GM18868 (cell line): ENCODE measurements at regions not wholly inside any gene's neighbourhood (a gene's known extent, or its start where the extent isn't known, plus 50 kb on each side); places are given as distances from the start of the nearest gene placed in this dataset.
A peak's percentile ranks its signal among the peaks of the same experiment; 100 is the strongest.
"Not testable (repeated sequence)": the region's sequence is repeated elsewhere in the genome, so short reads cannot be mapped to it uniquely, and the experiment has no call there.

Source experiments
- ATAC-seq: cut with Tn5 transposase; IDR thresholded peaks from one replicate; pipeline ENCODE4 v1.9.1; 2021; ENCODE audit warnings: mild to moderate bottlenecking, moderate library complexity; ENCODE audit not compliant: unreplicated experiment

DNA sequence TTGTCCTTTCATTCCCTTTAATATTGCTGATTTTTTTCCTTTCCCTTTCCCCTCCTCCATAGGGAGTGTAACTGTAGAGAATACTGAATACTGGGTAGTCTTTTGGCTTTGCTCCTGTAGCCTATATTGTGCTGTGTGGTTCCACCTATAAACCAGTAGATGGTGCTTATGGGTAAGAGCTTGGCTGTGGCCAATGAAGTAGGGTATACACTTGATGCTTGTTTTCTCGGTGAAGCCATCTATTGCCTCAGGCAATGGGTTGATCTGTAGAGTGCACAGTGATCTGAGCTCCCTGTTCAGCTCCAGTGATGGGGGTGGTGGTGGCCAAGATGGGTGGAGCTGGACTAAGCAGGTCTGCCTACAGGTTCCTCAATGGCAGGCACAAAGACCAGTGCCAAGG lies 203.3 kb upstream of the IMPG1 start:
- ATAC-seq: peak; percentile 63

DNA sequence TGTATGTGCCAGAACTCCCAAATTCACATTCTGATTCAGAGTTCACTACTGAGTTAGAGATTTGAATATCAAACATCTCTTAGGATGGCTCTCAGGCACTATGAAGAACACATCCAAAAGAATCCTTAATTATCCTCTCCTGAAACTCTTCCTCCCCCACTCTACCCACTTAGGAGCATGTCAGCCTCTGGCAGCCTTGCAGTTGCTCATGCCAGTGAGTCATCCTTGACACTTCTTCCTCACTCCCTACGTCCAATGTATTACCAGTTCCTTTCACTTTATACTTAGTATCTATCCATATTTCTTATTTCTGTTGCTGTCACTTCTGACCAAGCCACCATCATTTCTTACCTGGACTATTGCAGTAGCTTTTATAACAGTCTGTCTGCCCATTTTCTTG lies 192.0 kb upstream of the IMPG1 start:
- ATAC-seq: no peak

DNA sequence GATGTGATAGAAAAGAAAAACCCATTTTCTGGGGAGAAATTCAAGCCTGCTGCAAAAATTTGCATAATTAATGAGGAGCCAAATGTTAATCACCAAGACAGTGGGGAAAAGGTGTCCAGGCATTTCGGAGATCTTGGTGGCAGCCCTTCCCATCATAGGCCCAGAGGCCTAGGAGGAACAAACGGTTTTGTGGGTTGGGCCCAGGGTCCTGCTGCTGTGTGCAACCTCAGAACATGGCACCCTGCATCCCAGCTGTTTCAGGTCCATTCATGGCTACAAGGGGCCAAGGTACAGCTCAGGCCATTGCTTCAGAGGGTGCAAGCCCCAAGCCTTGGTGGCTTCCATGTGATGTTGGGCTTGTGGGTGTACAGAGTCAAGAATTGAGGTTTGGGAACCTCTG lies 189.8 kb upstream of the IMPG1 start:
- no peak for ATAC-seq

DNA sequence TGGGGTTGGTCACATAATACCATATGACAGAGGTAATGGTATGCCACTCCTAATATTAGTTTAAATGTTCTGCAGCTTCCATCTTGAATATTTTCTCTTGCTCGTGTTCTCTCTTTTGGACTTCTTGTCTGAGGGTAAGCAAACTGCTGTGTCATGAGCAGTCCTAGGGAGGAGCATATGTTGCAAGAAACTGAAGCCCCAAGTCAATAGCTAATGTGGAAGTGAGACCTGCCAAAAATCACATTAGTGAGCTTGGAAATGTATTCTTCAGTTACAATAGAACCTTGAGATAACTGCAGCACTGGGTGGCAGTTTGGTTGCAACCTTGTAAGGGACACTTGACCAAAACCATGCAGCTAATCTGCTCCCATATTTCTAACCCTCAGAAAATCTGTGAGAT lies 178.2 kb upstream of the IMPG1 start:
- ATAC-seq: no peak

DNA sequence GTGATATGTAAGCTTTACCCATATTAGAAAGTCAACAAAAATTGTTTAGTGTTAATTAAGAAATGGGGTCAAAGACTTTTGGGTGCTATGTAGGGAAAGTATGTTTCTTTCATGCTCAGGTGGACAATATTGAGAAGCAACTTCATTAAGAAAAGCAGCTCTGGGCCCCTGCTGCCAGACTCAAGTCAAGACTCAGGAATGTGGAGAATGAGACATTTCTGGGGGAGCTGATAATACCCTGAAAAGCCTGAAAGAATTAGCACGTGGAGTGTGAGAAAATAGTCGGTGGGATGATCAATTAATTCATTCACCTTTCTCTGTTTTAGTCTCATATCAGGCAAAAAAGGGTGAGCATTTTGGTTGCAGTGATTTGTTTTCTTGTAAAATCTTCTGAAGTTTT lies 175.1 kb upstream of the IMPG1 start:
- no peak for ATAC-seq

DNA sequence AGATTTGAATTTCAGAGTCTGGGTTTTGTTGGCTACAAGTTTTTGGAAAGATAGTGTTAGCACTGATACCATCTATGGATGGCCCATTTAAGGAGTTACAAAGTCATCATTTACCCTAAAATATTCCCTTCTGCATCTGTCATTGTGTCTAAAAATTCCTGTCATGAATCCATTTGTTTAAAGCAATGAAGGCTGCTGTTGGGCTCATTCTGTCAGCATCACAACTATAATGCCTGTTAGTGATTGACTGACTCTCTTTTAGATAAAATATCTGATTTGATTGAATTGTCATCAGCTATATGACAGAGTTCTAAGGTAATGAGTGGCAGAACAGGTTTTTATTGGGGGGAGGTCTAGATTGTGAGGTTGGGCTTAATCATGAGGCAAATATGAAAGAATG lies 167.6 kb upstream of the IMPG1 start:
- no peak for ATAC-seq

DNA sequence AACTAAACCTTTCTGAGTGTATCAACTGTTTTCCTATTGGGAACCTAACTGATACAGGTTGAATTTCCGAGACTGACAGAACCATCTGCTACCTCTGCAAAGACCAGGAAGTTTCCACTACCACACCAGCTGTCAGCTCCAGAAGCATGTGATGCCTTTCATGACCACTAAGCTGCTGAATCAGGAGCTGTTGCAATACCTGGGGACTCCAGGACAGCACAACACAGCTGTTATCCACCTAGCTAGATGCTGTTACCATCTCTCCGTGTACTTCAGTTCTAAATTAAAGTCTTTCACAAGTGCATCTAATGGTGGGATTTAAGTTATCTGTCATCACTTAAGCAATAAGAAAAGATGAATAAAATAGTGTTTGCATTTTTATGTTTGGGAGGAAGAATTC lies 158.2 kb upstream of the IMPG1 start:
- peak; percentile 42 for ATAC-seq

DNA sequence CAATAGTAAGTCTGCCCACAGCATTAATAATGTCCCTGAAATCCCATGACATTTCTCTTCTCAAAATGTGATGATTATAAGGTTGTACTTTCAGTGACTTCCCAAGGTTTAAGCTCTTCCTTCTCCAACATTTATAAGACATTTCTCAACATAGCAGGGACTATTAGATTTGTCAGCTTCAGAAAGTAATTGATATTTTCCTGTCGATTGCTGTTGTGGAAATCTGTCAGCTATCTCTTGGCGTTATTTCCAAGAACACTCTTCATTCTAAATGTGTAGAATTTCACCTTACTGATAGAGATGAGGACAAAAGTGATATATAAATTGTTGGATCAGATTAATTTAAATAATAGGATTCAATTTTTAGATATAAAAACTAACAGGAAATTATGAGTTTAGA lies 149.7 kb upstream of the IMPG1 start:
- ATAC-seq: no peak

DNA sequence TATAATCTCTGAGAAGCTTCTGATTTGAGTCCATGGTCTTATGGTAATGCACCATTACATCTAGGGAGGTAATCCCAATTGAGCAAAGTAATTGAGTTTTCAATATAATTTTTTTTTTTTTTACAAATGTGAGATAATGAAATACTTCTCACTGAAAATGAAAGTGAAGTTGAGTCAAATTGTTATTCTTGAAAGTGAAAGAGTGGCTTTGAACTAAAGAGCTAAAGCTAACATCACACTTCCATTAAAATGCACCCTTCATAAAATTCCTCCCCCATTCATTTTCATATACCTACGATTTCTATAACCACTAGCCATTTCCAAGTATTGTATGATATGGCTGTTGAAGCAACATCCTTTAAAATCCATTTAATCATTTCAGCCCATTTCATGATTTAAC lies 149.1 kb upstream of the IMPG1 start:
- no peak for ATAC-seq

DNA sequence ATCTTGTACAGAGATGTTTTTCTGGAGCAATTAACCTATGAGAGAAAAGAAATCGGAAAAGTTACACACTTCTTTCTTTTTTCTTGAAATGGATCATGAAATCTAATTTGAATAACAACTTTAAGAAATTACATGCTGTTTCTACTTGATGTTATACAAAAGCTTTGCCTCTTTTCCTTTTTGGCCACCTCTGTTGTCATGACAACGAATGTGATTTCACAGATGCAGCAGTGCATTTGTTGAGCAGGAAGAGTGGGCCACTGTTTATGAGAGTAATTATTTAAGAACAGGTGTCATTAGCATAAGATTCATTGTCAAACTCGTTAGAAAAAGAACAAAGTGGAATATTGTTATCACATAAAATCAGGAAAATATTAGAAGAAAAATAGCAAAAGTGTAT lies 148.3 kb upstream of the IMPG1 start:
- no peak for ATAC-seq

DNA sequence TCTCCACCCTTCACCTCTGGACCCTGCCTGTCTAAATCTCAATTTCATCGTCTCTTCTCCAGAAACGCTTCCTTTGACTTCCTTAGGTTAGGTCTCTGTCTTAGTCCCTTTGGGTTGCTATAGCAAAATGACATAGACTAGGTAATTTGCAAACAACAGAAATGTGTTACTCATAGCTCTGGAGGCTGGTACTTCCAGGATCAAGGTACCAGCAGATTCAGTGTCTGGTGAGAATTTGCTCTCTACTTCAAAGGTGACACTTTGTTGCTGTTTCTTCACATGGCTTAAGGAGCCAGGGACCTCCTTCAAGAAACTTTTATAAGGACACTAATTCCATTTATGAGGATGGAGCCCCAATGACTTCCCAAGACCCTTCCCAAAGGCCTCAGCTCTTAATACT lies 145.1 kb upstream of the IMPG1 start:
- ATAC-seq: no peak

DNA sequence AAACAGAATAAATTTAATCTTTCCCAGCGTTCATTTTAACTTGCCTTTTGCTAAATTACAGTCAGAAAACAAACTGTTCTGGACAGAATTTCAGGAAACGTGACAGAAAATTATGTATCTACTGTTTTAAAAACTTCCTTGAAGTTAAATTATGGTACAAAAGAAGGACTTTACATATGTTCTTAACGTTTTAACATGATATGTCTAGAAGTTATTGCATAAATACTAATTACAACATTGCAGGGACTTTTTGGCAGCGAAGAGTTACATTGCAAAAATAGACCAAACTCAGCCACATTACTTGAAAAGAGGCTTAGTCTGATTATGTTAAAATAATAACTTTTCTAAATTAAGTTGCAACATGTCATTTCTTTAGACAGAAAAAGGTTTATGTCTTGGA lies 142.1 kb upstream of the IMPG1 start:
- no peak for ATAC-seq

DNA sequence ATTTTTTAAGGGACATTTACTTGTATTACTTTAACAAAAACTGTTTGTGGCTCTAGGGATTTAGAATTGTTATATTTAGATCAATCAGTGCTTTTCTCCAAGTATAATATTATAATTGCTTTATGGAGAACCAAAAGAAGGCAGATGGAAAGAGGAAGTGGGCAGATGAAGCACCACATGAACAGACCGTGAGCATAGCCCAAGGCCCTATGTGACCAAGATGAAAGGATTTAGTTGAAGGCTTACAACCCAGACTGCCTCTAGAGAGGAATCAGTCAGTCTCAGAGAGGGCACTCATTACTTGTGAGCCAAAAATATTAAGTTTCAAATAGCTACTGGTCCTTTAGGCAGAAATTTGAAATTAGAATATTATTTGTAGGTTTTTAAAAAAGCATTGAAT lies 102.3 kb upstream of the IMPG1 start:
- no peak for ATAC-seq

DNA sequence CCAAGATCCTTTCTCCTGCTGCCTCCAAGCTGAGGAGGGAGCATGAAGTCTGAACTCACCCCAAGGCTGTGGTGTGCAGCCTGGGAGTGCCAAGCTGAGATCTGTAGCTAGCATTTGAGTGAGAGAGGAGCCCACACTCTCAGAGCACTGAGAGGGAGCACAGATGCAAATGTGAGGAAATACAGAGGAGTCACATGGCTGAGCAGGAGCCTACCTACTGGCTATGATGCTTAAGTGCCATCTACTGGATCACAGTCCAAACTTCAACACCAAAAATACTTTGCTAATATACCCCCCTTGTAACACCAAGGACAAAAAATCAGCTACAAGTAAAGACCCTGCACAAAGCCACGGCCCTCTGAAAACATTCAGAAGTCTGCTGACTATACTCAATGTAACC lies 94.4 kb upstream of the IMPG1 start:
- ATAC-seq: no peak

DNA sequence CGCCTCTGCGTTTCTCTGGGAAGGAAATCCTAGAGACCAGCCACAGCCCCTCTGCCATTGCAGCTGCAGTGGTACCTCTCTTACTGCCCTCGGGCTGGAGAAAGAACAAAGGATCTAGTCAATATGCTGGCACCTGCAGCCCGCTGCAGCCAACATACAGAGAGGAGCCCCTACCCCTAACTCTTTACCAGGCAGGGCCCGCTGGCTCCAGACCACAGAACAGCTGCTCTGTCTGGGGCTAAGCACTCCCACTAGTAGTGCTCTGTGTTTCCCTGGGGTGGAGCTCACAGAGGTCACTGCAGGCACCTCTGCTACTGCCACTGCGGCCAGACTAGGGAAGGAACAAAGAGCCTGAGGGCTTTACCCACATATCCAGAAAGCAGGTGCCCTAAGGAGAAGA lies 93.8 kb upstream of the IMPG1 start:
- ATAC-seq: no peak

DNA sequence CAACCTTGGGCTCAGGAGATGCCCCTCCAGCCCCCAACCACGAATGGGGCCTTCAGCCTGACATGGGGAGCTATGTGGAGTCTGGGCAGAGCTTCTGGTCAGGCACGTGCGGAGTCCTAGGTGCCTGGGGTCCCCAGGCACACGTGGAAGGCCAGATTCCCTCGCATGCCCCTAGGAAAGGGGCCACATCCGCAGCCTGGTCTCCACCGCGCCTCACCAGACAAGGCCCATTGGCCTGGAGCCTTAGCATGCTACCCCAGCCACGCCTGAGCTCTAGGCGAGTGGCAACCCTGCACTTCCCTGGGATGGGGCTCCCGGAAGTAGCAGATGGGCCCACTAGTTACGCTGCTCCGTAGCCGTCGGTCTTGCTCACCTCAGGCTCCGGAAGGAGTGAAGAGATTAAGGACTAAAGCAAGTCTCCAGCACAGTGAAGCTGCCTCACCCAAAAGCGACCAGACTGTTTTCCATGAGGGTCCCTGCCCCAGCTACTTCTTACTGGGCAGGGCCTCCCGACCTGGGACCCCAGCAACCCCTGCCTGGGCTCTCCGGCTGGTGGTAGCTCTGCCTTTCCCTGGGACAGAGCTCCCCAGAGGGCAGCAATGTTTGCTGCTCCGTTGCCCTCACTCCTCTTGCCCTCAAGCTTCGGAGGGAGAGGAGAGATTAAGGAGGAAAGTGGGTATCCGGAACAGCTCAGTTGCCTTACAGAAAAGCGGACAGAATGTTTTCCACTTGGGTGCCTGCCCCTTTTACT lies 93.2 kb upstream of the IMPG1 start:
- no peak for ATAC-seq

DNA sequence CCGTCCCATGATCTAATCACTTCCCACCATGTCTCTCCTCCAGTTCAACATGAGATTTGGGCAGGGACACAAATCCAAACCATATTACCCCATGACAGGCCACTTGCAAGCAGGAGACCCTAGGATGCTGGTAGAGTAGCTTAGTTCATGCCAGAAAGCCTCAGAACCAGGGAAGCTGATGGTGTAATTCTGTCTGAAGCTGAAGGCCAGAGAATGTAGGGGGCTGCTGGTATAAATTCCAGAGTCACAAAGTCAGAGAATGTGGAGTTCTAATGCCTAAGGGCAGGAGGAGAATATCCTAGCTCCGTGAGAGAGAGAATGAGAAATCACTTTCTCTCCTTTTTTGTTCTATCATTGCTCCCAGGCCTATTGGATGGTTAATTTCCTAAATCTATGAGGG lies 90.3 kb upstream of the IMPG1 start:
- ATAC-seq: no peak

DNA sequence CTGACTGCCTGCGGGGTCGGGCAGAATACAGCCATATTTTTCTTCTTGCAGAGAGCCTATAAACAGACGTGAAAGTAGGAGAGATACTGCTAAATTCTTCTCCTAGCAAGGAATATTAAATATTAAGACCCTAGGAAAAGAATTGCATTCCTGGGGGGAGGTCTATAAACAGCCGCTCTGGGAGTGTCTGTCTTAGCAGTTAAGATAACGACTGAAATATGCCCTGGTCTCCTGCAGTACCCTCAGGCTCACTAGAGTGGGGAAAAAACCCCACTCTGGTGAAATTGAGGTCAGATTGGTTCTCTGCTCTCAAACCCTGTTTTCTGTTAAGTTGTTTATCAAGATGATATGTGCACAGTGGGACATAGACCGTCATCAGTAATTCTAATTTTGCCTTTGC lies 85.3 kb upstream of the IMPG1 start:
- not testable (repeated sequence) for ATAC-seq

DNA sequence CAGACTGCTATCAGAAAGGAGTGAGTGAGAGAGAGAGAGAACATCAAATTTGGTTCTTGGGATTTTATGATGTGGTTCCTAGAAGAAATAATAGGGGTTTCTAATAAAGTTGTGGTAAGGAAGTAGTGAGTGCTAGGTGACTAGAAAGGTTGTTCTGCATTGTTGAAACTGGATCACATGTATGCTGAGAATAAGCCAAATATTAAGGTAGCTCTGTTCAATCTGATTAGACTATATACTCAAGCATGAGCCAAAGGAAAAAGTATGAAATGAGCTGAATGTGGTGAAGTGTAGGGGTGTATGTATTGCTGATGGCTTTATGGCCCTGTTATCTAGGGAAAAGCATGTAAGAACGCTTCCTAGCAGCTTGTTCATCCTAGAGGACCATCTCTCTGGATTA lies 63.0 kb upstream of the IMPG1 start:
- ATAC-seq: no peak

DNA sequence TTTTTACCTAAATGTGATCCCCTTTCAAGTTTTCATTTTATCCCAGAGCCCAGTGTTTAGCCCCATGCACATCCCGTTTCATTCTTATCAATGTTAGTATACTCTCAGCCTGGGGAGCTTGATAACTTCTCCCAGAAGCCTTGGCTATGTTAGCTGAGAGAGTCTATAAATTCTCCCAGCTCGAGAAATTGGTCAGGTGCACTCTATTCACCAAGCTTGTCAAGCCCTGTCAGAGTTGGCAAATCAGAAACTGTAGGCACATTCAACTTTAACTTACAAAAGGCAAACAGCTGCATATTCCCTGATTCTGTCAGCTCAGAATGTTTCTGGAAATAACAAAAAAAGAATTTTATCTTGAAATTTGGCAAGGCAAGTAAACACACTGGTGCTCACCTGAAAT lies 62.2 kb upstream of the IMPG1 start:
- no peak for ATAC-seq

DNA sequence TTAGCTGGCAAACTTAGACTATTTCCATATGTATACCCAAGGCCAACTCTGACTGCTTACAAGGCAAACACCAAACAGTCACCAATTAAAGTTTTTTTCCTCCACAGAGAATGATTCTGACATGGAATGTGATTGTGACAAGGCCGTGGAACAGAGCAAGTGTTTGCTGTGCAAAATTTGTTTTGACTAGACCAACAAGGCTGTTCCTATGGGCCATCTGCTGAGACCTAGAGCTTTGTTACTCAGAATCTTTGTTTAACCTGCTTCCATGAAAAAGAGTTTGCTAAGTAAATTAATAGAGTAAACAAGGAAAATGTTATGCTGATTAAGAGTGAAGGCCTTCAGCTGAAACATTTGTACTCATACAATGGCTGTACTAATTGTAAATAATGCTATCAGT lies 51.6 kb upstream of the IMPG1 start:
- ATAC-seq: no peak
